Breast epithelium (tissue), 4 donors: ENCODE measurements at regions not wholly inside any gene's neighbourhood (a gene's known extent, or its start where the extent isn't known, plus 50 kb on each side); places are given as distances from the start of the nearest gene placed in this dataset.

Experiments
- DNase-seq, 2 donors: peaks; one replicate each; pipeline ENCODE4 v3.0.0-alpha.2; 2019; ENCODE audit warnings: low spot score in 2 of 2
- H3K27ac ChIP-seq, 2 donors: fragments of 200-600 bp; sonication (generic) in 1 of 2; one replicate each; pipeline ENCODE4 v1.5.1; 2016 to 2019; ENCODE audit warnings: mild to moderate bottlenecking in 1 of 2
- H3K27me3 ChIP-seq, 2 donors: fragments of 200-600 bp; sonication (generic) in 1 of 2; one replicate each; pipeline versions ENCODE4 v1.5.1 to v1.6.0; 2017 to 2019; ENCODE audit warnings: control low read depth in 1 of 2, mild to moderate bottlenecking in 1 of 2
- H3K36me3 ChIP-seq: fragments of 200-600 bp; one replicate; pipeline ENCODE4 v1.5.1; 2019
- H3K4me1 ChIP-seq, 2 donors: fragments of 200-600 bp; sonication (generic); one replicate each; pipeline ENCODE4 v1.5.1; 2016 to 2019; ENCODE audit warnings: control low read depth in 1 of 2
- H3K4me3 ChIP-seq, 3 donors: fragments of 200-600 bp; sonication (generic); 1 replicate in 2 of 3; 2 replicates in 1 of 3; pipeline ENCODE4 v1.5.1; 2016 to 2019; ENCODE audit warnings: mild to moderate bottlenecking in 3 of 3, moderate library complexity in 2 of 3
- H3K9me3 ChIP-seq, 2 donors: fragments of 200-600 bp; sonication (generic) in 1 of 2; one replicate each; pipeline ENCODE4 v1.5.1; 2016 to 2019; ENCODE audit warnings: control low read depth in 1 of 2
- CTCF ChIP-seq, 3 donors: fragments of 450-650 bp; IDR thresholded peaks; one replicate each; pipeline ENCODE4 v1.5.1; 2016 to 2017; ENCODE audit warnings: antibody characterized with exemption in 3 of 3, mild to moderate bottlenecking in 3 of 3, moderate library complexity in 3 of 3
- POLR2A ChIP-seq: fragments of 450-650 bp; IDR thresholded peaks from one replicate; pipeline ENCODE4 v1.6.1; 2016; ENCODE audit warnings: antibody characterized with exemption, mild to moderate bottlenecking, moderate library complexity
- POLR2AphosphoS5 ChIP-seq, 3 donors: sonication (generic); formaldehyde crosslinking; IDR thresholded peaks; one replicate each; pipeline ENCODE4 v1.6.1; 2017; ENCODE audit warnings: antibody characterized with exemption in 3 of 3
- intact Hi-C: fragments of 100-400 bp; cut with DNase I; formaldehyde crosslinking; loops from one replicate; pipeline ENCODE4 v1.15.1; 2023; ENCODE audit warnings: low total_unique reads

GRCh38 chr11:128338811-128339210, 248.5 kb downstream of the ETS1 start:
- Histone ChIP-seq H3K27ac (no peak overlapping the region), H3K9me3 (no peaks in the 10 kb centered on the region), H3K36me3 (no peaks in the 10 kb centered on the region), H3K27me3 (no peaks in the 10 kb centered on the region), H3K4me1 (no peaks in the 10 kb centered on the region), H3K4me3 (no peak overlapping the region)
- TF ChIP-seq POLR2A = no peak
- TF ChIP-seq CTCF (IDR thresholded peaks at IDR 0.05) = no peak
- no peak for TF ChIP-seq POLR2AphosphoS5 (IDR thresholded peaks at IDR 0.05)
- intact Hi-C loops = no loop called here
- no peak for DNase-seq

DNA sequence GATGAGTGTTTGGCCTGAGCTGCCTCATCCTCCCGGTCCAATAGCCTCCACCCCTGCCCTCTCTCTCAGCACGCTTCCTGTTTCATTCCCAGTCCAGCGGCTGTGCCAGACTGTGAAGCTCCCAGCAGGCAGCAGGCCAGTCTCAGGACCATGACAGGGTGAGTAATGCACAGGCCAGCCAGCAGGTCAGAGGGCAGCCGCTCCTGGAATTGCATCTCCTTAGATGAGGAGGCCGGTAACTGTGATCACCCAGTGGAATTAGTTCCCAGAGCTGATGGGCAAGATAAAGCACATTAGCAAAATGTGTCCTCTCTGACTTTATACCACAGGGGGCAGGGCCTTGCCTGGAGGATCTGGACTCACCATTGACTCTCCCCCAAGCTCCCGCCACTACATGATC, 251.2 kb downstream of the ETS1 start:
- Histone ChIP-seq H3K4me1 (no peaks in the 10 kb centered on the region), H3K27me3 (no peaks in the 10 kb centered on the region), H3K9me3 (no peaks in the 10 kb centered on the region), H3K36me3 (no peaks in the 10 kb centered on the region), H3K4me3 (no peak overlapping the region), H3K27ac (peak overlapping the region in 1 of 2 donors; percentile 76)
- peak in 1 of 3 donors; percentile 42 for TF ChIP-seq POLR2AphosphoS5 (IDR thresholded peaks at IDR 0.05)
- no peak for TF ChIP-seq CTCF (IDR thresholded peaks at IDR 0.05)
- no peak for DNase-seq
- intact Hi-C loops = no loop called here

- TF ChIP-seq CTCF (IDR thresholded peaks at IDR 0.05) = no peak
- no peak for TF ChIP-seq POLR2AphosphoS5 (IDR thresholded peaks at IDR 0.05)
- TF ChIP-seq POLR2A = no peak
- no peak for DNase-seq
- H3K27ac ChIP-seq = peak overlapping the region; percentile 13 to 76
Measured at GRCh38 chr11:128335729-128336128, 251.6 kb downstream of the ETS1 start.

DNA sequence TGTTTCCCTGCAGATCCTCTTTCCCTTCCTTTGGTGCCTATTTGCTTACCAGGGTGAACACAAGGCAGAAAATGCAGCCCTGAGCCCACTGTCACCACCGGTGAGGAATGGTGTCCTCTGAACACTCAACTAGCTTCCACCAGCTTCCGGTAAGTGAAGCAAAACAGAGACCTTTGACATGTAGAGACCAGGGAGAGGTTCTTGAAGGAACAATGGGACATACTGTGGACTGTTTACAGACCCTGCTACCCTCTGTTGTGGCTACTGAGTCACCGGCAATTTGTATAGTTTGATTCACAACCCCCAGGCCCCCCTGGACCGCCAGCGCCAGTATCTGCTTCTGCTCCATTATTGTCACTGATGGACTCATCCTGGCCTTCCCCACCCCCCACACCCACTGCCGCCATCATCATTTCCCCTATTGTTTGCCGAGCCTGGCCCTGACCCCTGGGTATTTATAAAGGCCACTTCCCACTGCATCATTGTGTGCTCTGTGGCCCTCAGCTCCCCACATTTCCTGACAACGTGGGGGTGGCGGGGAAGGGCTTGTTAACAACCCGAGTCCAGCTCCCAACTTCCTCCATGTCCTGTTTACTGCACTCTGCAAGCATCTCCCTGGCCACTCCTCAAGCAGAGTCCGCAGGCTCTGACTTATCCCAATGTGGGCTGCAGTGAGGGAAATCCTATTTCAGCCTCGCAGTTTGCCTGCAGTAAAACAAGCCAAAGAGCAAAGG, 252.9 kb downstream of the ETS1 start:
- Histone ChIP-seq H3K4me1 (no peaks in the 10 kb centered on the region), H3K27me3 (no peaks in the 10 kb centered on the region), H3K27ac (peak overlapping the region in 1 of 2 donors; percentile 54), H3K36me3 (no peaks in the 10 kb centered on the region), H3K9me3 (no peaks in the 10 kb centered on the region), H3K4me3 (no peak overlapping the region)
- DNase-seq = no peak
- intact Hi-C loops = no loop called here
- peak in 1 of 3 donors; percentile 29 for TF ChIP-seq POLR2AphosphoS5 (IDR thresholded peaks at IDR 0.05)
- no peak for TF ChIP-seq CTCF (IDR thresholded peaks at IDR 0.05)
- TF ChIP-seq POLR2A = no peak

More at GRCh38 chr11:128335729-128336128, 251.6 kb downstream of the ETS1 start:
- no peaks in the 10 kb centered on the region for H3K27me3 ChIP-seq
- no peaks in the 10 kb centered on the region for H3K36me3 ChIP-seq
- H3K4me1 ChIP-seq = no peaks in the 10 kb centered on the region
- intact Hi-C loops = no loop called here
- H3K4me3 ChIP-seq = no peak overlapping the region
- H3K9me3 ChIP-seq = no peaks in the 10 kb centered on the region

- H3K36me3 ChIP-seq = no peaks in the 10 kb centered on the region
- intact Hi-C loops = no loop called here
Measured at GRCh38 chr11:128331317-128331716, 256.0 kb downstream of the ETS1 start.

More at GRCh38 chr11:128331317-128331716, 256.0 kb downstream of the ETS1 start:
- no peaks in the 10 kb centered on the region for H3K9me3 ChIP-seq
- DNase-seq = no peak
- TF ChIP-seq CTCF (IDR thresholded peaks at IDR 0.05) (no peak), POLR2AphosphoS5 (IDR thresholded peaks at IDR 0.05) (no peak), POLR2A (no peak)
- H3K4me3 ChIP-seq = no peak overlapping the region
- no peaks in the 10 kb centered on the region for H3K27me3 ChIP-seq
- no peaks in the 10 kb centered on the region for H3K4me1 ChIP-seq
- H3K27ac ChIP-seq = no peak overlapping the region
